HG03457 (cell line): ENCODE measurements at regions not wholly inside any gene's neighbourhood (a gene's known extent, or its start where the extent isn't known, plus 50 kb on each side); places are given as distances from the start of the nearest gene placed in this dataset.
"Not testable (repeated sequence)": the region's sequence is repeated elsewhere in the genome, so short reads cannot be mapped to it uniquely, and the experiment has no call there.

Experiments used
- ATAC-seq: cut with Tn5 transposase; IDR thresholded peaks from one replicate; pipeline ENCODE4 v1.9.1; 2021; ENCODE audit warnings: moderate number of reproducible peaks; ENCODE audit not compliant: unreplicated experiment

DNA sequence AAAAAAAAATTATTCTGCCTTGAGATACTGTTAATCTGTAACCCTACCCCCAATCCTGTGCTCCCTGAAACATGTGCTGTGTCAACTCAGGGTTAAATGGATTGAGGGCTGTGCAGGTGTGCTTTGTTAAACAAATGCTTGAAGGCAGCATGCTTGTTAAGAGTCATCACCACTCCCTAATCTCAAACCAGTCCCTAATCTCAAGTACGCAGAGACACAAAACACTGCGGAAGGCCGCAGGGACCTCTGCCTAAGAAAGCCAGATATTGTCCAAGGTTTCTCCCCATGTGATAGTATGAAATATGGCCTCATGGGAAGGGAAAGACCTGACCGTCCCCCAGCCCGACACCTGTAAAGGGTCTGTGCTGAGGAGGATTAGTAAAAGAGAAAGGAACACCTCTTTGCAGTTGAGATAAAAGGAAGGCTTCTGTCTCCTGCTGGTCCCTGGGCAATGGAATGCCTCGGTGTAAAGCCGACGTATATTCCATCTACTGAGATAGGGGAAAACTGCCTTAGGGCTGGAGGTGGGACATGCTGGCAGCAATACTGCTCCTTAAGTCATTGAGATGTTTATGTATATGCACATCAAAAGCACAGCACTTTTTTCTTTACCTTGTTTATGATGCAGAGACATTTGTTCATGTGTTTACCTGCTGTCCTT, 402.6 kb downstream of the TBC1D32 start:
- ATAC-seq: not testable (repeated sequence)

GRCh38 chr6:120930500-120930899, 403.8 kb downstream of the TBC1D32 start:
- ATAC-seq: not testable (repeated sequence)

DNA sequence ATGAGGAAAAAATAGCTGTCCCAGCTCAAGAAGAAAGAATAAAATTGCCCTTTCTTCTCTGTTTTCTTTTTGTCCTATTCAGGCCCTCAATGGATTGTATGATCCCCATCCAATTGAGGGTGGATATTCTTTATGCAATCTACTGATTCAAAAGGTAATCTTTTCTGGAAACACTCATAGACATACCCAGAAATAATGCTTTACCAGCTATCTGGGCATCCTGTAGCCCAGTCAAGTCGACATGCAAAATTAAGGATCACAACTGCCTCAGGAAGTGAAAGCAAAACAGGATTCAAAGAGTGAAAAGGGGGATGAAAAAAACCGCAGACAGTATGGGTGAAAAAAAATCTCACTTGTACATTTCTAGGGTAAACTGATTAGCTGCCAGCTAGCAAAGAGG, 410.1 kb downstream of the TBC1D32 start:
- no peak for ATAC-seq

- ATAC-seq: no peak
Observed at GRCh38 chr6:120918137-120918536, 416.1 kb downstream of the TBC1D32 start.

- no peak for ATAC-seq
Observed at GRCh38 chr6:120916844-120917243, 417.4 kb downstream of the TBC1D32 start.

- ATAC-seq: no peak
Observed at GRCh38 chr6:120913486-120913885, 420.8 kb downstream of the TBC1D32 start.

DNA sequence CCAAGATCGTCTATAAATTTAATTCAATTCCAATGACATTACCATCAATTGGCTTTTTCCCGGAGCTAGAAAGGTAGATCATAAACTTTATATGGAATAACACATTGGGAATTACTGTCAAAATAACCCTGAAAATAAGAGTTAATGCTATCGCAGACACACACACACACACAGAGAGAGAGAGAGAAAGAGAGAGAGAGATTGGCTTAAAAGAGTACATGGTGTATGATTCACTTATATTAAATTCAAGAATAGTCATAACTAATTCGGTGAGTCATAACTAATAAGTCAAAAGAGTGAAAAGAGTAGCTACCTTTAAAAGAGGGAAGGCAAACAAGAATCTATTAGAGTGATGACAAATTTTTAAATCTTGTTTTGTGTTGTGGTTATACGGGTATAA, 425.5 kb downstream of the TBC1D32 start:
- no peak for ATAC-seq

- ATAC-seq: no peak
Observed at GRCh38 chr6:120903836-120904235, 430.4 kb downstream of the TBC1D32 start.

GRCh38 chr6:120899932-120900331, 434.3 kb downstream of the TBC1D32 start:
- ATAC-seq: no peak

DNA sequence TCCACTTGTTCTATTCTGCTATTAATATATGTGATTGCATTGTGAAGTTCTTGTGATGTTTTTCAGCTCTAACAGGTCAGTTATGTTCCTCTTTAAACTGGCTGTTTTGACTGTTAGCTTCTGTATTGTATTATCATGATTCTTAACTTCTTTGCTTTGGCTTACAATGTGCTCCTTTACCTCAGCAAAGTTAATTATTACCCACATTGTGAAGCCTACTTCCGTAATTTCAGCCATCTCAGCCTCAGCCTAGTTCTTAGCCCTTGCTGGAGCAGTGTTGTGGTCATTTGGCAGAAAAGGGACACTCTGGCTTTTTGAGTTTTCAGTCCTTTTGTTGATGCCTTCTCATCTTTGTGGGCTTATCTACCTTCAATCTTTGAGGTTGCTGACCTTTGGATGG, 440.2 kb downstream of the TBC1D32 start:
- ATAC-seq: peak; percentile 67

DNA sequence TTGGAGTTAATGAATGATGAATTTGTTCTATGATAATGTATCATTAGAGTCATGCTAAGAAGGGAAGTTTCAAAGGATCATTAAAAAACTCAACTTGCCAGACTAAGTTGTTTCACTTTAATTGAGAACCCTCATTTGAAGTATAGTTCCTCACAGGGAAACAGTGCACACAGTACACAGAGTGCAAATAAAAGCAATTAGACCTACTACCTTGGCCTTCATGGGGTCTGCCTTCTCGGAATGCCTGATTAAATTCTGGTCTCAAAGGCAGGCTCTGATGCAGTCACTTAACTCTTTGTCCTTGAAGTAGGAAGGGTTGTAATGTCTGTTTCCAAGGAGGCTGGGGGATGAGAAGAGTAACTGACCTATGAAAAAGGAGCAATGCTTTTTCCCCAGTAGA, 457.3 kb downstream of the TBC1D32 start:
- ATAC-seq: no peak

DNA sequence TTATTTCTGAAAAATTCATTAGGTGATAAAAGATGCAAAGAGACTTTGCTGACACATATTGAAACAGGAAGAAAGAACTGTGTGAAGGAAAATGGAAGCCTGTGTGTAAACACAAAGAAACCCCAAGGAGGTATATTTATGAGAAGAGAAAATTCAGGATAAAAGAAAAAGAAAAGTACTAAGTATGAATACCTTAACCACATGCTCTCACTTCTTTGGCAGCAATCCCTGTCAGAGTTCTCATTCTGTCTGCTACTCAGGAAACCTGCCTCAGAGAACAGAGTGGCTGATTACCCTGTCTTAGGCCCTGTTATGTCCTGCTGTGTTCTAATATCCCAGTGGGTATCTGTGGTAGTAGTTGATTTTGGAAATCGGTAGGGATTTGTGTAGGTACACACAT, 457.9 kb downstream of the TBC1D32 start:
- no peak for ATAC-seq

GRCh38 chr6:120875900-120876299, 458.4 kb downstream of the TBC1D32 start:
- no peak for ATAC-seq

DNA sequence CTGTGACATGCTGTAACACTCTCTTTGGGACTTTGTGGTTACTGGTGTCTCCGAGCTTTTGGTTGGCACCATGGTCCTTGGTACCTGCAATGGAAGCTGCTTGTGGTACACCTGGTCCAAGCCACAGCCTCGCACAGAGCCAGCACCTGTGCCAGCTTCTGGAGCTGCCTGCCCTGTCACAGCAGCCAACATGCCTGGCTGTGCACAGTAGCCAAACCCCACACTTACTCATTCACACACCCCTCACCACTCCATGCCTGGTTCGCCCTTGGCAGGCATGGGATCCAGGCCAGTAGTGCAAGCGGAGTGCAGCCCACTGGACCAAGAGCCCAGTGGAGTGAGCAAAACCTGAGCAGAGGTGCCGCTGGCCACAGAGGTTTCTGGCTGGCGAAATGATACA, 459.9 kb downstream of the TBC1D32 start:
- no peak for ATAC-seq

DNA sequence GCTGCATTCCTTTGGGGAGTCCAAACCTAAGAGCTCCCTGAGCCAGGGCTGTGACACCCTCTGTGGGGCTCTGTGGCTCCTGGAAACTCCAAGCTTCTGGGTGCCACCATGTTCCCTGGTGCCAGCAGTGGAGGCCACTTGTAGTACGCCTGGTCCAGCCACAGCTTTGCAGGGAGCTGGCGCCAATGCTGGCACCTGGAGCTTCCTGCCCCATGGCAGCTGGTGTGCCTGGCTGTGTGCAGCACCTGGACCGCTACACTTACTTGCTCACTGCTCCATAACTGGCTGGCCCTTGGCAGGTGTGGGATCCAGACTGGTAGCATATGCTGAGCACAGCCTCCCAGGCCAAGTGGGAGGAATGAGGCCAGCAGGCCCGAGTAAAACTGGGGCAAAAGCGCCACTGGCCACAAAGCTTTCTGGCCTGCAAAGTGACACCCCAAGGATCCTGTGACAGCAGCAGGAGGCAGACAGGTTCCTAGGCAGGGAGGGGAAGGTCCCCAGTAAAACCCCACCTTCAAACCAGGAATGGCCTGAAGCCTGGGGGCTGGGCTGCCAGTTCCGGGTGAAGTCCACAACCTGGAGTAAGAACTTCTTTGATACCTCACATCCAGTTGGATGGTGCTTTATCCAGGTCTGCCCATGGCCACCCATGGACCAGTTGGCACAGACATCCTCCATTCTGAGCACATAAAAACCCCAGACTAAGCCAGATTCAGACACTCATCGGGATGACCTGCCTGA, 461.0 kb downstream of the TBC1D32 start:
- no peak for ATAC-seq

DNA sequence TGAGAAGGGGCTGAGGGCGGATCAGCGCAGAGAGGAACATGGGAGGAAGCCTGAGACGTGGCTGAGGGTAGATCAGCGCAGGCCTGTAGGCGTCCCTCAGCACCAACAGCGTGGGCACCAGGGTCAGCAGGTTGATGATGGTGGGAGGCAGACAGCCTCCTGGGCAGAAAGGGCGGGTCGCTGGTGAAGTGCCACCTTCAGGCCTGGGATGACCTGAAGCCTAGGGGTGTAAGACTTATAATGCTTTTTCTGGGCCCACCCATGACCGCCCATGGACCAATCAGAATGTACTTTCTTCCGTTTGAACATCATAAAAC, 462.1 kb downstream of the TBC1D32 start:
- no peak for ATAC-seq

DNA sequence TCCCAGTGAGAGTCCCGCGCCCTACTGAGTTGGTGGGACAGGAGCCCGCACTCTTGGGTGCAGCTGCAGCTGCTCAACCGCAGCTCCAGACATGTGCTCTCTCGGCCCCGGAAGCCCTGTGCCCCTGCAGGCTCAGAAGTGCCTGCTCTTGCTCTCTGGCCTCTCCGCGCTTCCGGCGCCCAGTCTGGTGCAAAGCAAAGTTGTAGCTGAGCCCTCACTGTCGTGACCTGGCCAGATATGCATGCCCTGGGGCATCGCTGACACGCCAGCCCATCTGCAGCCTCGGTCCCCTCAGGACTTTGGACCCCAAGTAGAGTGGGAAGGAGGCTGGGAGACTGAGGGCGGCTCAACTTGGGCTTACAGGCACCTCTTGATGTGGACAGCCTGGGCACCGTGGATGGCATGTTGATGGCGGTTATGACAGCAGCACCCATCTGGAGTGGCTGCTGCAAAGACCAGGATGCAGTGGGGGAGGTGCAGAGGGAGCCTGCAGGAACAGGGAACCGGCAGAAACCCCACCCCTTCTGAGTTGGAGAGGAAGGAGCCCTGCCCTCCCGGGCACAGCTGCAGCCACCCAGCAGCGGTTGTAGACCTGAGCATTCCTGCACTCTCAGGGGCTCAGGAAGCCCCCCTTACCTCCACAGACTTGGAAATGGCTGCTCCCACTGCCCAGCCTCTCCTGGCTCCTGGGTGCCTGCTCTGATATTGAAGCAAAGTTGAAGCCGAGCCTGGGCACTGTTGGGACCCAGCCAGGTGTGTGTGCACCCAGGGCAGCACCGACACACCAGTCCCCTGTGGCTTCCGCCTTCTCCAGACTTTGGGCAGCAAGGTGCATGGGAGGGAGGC, 462.6 kb downstream of the TBC1D32 start:
- ATAC-seq: no peak

DNA sequence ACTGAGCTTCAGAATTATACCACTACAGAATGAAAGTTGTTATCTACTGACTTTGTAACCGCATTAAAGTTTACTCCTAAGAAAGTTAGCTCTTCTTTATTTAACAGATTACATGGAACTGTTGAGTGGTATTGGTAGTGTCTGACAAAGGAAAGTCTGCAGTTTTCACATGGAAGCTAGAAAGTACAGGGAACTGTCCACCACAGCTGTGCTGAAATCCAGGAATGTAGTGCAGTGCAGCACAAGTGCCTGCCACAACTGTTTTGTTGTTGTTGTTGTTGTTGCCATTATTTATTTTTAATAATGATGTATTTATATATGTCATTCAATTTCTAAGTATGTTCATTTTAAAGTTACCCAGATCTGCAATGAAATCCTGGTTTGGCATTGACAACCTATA, 464.9 kb downstream of the TBC1D32 start:
- ATAC-seq: no peak

DNA sequence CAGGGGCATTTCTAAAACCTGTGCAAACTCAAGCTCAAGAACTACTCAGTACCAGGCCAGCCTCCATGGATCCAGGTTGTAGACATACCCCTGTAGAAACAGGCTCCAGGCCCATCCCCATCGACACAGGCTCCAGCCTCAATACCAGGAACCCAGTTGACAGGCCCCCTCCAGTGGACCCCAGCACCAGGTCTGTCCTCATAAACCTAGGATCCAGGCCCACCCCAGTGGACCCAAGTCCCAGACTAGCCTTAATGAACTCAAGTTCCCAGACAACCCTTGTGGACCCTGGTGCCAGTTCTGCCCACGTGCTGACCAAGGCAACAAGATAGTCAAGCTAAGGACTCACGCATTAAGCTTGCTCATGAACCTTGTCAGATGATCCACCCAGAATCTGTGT, 476.9 kb downstream of the TBC1D32 start:
- ATAC-seq: no peak

DNA sequence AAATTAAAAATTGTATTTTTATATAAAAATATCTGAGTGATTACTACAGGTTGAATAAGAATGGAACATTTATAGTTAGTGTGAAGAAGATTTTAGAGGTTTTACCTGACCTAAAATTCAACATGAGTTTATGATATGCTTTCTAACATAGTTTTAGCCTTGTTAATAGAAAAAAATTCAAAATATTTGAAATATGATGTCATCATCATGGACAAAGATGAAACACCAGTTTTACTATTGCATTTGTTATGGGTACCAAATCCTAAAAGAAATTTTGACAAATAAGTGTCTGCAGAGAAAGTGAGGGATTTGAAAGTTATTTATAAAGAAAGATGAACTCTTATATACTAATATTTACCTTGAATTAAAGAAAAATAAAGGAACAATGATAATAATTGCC, 479.7 kb downstream of the TBC1D32 start:
- no peak for ATAC-seq

DNA sequence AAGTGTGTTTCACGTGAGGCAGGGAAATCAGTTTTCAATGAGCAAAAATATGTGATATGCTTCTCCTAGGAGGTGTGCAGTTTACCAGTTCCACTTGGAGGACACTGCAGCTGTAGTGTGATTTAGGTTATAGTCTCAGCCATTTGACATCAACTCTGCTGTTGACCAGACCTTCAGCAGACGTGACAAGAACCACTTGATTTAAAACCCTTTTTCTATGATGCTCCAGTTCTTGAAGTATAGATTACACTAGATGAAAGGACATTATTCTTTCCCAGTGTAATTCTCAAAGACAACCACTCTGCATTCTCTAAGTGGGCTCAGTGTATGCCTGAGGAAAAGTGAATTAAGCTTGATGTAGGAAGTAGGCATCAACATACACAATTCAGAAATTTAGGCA, 480.8 kb downstream of the TBC1D32 start:
- no peak for ATAC-seq

DNA sequence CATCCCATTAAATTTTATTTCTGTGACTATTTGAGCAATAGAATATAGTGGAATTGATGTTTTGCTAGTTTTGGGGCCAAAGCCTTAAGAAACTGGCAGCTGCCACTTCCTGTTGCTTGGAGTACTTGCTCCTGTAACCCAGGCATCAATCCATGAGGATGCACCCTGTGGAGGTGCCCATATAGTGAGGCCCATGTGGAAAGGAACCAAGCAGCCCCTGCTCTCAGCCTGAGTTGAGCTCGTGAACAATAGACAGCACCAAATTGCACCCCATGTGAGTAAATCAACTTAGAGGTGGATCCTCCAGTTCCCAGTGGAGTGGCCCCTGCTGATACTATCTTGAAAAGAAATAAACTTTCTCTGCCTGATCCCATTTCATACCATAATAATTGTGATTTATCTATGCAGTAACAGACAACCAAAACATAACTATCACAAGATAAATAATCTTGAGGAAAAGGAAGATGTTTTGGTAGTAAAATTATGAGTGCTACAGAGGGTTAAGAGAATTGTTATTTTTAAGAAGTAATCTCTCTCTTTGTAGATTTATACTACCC, 481.9 kb downstream of the TBC1D32 start:
- no peak for ATAC-seq
